RWPE2 (cell line): ENCODE measurements at regions not wholly inside any gene's neighbourhood (a gene's known extent, or its start where the extent isn't known, plus 50 kb on each side); places are given as distances from the start of the nearest gene placed in this dataset.
A peak's percentile ranks its signal among the peaks of the same experiment; 100 is the strongest.
"Not testable (repeated sequence)": the region's sequence is repeated elsewhere in the genome, so short reads cannot be mapped to it uniquely, and the experiment has no call there.

Experiments used
- ATAC-seq: fragments of 200-7000 bp; cut with Tn5 transposase; 3 replicates; pipeline ENCODE4 v1.9.1; 2021; ENCODE audit warnings: low read depth
- DNase-seq: peaks from one replicate; pipeline ENCODE4 v3.0.0-alpha.2; 2020; ENCODE audit warnings: low spot score
- H3K27ac ChIP-seq: fragments of 450-650 bp; 2 replicates; pipeline ENCODE4 v1.5.1; 2017; ENCODE audit warnings: mild to moderate bottlenecking; ENCODE audit not compliant: poor library complexity, severe bottlenecking
- H3K27me3 ChIP-seq: fragments of 250-450 bp; sonication (Bioruptor Pico); 2 replicates; pipeline ENCODE4 v1.5.1; 2021; ENCODE audit warnings: mild to moderate bottlenecking, moderate library complexity; ENCODE audit not compliant: insufficient read depth, poor library complexity, severe bottlenecking
- H3K36me3 ChIP-seq: fragments of 250-450 bp; sonication (Bioruptor Pico); 2 replicates; pipeline ENCODE4 v1.5.1; 2020; ENCODE audit warnings: low read depth, mild to moderate bottlenecking, moderate library complexity
- H3K4me1 ChIP-seq: fragments of 250-450 bp; sonication (Bioruptor Pico); 2 replicates; pipeline ENCODE4 v1.5.1; 2021; ENCODE audit warnings: mild to moderate bottlenecking, moderate library complexity; ENCODE audit not compliant: insufficient read depth, poor library complexity, severe bottlenecking
- H3K4me3 ChIP-seq: fragments of 250-450 bp; sonication (Bioruptor Pico); 2 replicates; pipeline ENCODE4 v1.5.1; 2021; ENCODE audit warnings: mild to moderate bottlenecking, moderate library complexity; ENCODE audit not compliant: severe bottlenecking
- H3K9me3 ChIP-seq: fragments of 250-450 bp; sonication (Bioruptor Pico); 2 replicates; pipeline ENCODE4 v1.5.1; 2021; ENCODE audit warnings: mild to moderate bottlenecking, moderate library complexity; ENCODE audit not compliant: severe bottlenecking
- TF ChIP-seq, protein P1 (sequence below): fragments of 450-650 bp; IDR thresholded peaks from one replicate; pipeline ENCODE4 v1.5.1; 2017; ENCODE audit warnings: mild to moderate bottlenecking, moderate library complexity; ENCODE audit not compliant: poor library complexity, severe bottlenecking

DNA sequence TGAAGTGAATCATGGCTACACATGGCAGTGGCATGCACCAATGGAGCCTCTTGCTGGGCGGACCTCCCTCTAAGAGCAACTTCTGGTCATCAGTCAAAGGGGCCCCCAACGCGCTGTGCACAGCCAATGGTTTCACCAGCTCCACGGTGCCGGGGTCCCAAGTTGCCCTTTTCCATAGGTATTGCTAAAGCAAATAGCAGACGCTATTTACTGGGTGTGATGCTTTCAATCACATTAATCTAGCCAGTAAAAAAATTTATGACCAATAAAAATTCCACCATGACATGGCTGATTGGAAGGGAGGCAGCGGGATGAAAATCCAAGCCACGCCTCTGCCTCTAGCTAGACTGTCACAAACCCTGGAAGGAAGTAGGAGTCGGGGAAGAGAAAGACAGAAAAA is 680.3 kb upstream of the SOX9 start:
- H3K4me3 ChIP-seq, result no peak overlapping the region
- H3K36me3 ChIP-seq, result no peaks in the 10 kb centered on the region
- no peaks in the 10 kb centered on the region for H3K9me3 ChIP-seq
- peaks cover 40% of the 10 kb centered on the region for H3K4me1 ChIP-seq
- TF ChIP-seq, protein P1, sequence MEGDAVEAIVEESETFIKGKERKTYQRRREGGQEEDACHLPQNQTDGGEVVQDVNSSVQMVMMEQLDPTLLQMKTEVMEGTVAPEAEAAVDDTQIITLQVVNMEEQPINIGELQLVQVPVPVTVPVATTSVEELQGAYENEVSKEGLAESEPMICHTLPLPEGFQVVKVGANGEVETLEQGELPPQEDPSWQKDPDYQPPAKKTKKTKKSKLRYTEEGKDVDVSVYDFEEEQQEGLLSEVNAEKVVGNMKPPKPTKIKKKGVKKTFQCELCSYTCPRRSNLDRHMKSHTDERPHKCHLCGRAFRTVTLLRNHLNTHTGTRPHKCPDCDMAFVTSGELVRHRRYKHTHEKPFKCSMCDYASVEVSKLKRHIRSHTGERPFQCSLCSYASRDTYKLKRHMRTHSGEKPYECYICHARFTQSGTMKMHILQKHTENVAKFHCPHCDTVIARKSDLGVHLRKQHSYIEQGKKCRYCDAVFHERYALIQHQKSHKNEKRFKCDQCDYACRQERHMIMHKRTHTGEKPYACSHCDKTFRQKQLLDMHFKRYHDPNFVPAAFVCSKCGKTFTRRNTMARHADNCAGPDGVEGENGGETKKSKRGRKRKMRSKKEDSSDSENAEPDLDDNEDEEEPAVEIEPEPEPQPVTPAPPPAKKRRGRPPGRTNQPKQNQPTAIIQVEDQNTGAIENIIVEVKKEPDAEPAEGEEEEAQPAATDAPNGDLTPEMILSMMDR, result no peak
- no peak for DNase-seq
- H3K27ac ChIP-seq, result peak overlapping the region; percentile 79
- ATAC-seq, result no peak
- H3K27me3 ChIP-seq, result no peaks in the 10 kb centered on the region

DNA sequence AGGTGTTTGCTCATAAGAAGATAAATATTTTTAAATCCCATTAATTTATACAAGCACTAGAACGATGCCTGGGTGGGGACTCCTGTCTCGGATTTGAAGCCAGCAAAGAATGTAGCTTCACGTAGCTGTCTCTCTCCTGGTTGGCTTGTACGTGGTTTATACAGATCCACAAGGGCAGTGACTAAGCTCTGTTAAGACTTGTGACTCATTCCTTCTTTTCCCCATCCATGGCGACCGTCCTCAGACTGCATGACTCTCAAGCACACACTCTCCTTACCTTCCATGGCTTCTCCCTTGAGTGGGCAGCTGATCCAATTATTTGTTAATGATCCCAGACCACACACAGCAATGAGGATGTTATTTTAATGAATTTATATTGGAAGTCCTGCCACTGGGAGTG is 679.7 kb upstream of the SOX9 start:
- TF ChIP-seq, protein P1, result no peak
- H3K36me3 ChIP-seq, result no peaks in the 10 kb centered on the region
- peak overlapping the region; percentile 79 for H3K27ac ChIP-seq
- peak; percentile 89 for ATAC-seq
- peak; percentile 61 for DNase-seq
- no peak overlapping the region for H3K4me3 ChIP-seq
- no peaks in the 10 kb centered on the region for H3K27me3 ChIP-seq
- peaks cover 40% of the 10 kb centered on the region for H3K4me1 ChIP-seq
- no peaks in the 10 kb centered on the region for H3K9me3 ChIP-seq

DNA sequence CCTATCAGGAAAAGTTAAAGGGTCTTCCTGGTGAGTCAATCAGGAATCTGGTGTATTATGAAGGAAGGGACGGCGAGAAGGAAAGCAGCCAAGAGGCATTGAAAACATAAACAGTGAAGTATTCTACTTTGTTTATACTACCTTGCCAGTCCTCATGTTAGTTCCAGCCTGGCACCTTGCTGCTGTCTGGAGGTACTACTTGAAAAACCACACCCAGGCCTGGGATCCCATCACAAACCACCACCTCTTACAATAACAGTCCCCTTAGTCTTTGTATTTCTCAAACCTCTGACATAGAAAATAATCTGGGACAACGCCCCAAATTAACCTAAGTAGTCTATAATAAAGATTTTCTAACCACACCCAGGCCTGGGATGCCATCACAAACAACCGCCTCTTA is 676.7 kb upstream of the SOX9 start:
- Histone ChIP-seq H3K9me3 (no peaks in the 10 kb centered on the region), H3K36me3 (no peaks in the 10 kb centered on the region), H3K4me1 (peaks cover 28% of the 10 kb centered on the region), H3K27ac (no peak overlapping the region), H3K4me3 (no peak overlapping the region), H3K27me3 (no peaks in the 10 kb centered on the region)
- no peak for ATAC-seq
- no peak for DNase-seq
- TF ChIP-seq, protein P1, result no peak

DNA sequence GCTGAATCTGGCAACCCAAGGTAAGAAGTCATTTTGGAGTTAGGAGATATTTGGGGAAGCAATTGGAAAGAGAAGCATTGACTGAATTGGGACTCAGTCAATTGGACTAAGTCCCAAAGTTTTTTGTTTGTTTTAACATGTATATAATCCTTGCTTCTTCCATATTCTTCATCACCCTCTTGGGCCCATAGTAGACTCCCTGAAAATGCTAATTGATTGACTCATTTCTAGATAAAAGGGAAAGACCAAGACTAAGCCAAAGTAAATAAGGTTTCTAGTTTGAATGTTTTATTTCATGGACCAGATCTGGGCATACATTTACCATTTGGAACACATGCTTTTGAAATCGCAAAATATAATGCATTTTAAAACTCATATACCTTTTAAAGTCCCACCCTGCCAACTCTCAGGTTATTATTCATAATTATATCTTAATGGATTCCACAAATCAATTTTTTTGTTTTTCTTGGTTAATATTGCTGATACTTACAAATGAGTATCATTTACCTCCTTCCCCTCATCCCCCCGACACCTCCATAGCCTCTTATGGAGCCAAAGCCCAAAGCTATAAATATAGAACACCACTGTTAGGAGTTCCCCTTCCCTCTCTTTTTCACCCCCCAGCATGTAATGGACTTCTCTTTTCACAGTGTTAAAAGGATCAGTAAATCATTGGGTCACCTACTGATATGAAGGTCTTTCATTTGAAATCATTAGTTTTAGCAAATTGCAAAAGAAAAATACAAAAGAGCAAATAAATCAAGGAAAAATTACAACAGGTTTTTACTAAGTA is 674.0 kb upstream of the SOX9 start:
- Histone ChIP-seq H3K27ac (no peak overlapping the region), H3K4me3 (no peak overlapping the region), H3K27me3 (no peaks in the 10 kb centered on the region), H3K9me3 (no peaks in the 10 kb centered on the region), H3K36me3 (no peaks in the 10 kb centered on the region), H3K4me1 (peaks cover 8% of the 10 kb centered on the region)
- 0 out of 3 replicates have a peak, but pooled peaks have one; percentile 25 for ATAC-seq
- TF ChIP-seq, protein P1, result no peak
- no peak for DNase-seq

DNA sequence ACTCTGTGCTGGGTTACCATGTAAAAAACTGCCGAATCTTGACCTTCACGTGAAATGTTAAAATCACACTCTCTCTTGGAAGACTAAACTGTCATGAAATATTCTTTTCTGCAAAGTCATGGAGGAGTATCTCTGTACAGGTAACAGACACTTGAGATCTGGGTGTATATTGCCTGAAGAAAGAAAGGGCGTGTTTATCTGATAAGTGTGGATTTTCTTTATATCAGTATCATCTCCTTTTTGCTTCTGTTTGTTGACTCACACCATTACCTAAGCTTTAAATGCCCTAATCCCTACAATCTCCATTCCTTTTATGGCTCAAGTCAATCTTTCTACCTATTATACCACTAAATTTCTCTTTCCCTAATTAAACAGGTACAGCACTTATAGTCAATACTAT is 673.2 kb upstream of the SOX9 start:
- Histone ChIP-seq H3K27ac (no peak overlapping the region), H3K9me3 (no peaks in the 10 kb centered on the region), H3K4me3 (no peak overlapping the region), H3K36me3 (no peaks in the 10 kb centered on the region), H3K4me1 (peaks cover 8% of the 10 kb centered on the region), H3K27me3 (no peaks in the 10 kb centered on the region)
- no peak for ATAC-seq
- no peak for DNase-seq
- TF ChIP-seq, protein P1, result no peak

DNA sequence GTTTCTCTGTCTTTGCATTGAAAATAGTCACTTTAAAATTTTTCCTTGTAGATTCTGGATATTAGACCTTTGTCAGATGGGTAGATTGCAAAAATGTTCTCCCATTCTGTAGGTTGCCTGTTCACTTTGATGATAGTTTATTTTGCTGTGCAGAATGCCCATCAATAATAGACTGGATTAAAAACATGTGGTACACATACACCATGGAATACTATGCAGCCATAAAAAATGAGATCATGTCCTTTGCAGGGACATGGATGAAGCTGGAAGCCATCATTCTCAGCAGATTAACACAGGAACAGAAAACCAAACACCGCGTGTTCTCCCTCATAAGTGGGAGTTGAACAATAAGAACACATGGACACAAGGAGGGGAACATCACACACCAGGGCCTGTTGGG is 670.2 kb upstream of the SOX9 start:
- DNase-seq, H3K27ac ChIP-seq, H3K36me3 ChIP-seq, H3K27me3 ChIP-seq, ATAC-seq, H3K9me3 ChIP-seq, H3K4me3 ChIP-seq: not testable (repeated sequence)
- peaks cover 13% of the 10 kb centered on the region for H3K4me1 ChIP-seq
